ENCODE measurements at regions not wholly inside any gene's neighbourhood (a gene's known extent, or its start where the extent isn't known, plus 50 kb on each side); places are given as distances from the start of the nearest gene placed in this dataset.

DNA sequence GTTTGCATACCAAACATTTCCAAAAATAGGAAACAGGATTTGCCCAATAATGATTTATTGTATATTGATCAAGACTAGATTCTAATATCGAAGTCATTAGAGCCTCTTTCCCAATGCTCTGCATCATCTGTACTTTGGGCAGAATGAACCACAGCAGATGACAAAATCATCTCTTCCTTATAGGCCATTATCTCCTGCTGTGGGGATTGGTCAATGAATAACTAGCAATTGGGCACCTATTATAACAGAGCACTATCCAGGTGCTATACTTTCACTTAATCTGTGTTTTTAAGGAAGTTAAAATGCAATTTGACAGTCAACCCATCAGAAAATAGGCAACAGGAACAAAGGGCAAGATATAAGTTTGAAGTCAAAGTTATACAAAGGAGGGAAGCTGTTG, 290.3 kb downstream of the AHR start:
- TF ChIP-seq POLR2A (IDR thresholded peaks at IDR 0.05; ENCODE audit: low read depth, low read length), result no peak
- TF ChIP-seq POLR2AphosphoS5 (IDR thresholded peaks at IDR 0.05; ENCODE audit: low read depth, low read length), result no peak
- no peak for TF ChIP-seq TAF1 (IDR thresholded peaks at IDR 0.05; ENCODE audit: borderline replicate concordance, low read depth, low read length)
